Type B pancreatic cell (in vitro differentiated cells): ENCODE measurements at regions not wholly inside any gene's neighbourhood (a gene's known extent, or its start where the extent isn't known, plus 50 kb on each side); places are given as distances from the start of the nearest gene placed in this dataset.

Experiments used
- DNase-seq: peaks from one replicate; pipeline ENCODE4 v3.0.0; 2021; ENCODE audit warnings: mixed read lengths; ENCODE audit not compliant: unreplicated experiment; ENCODE audit errors: extremely low spot score
- H3K27ac Mint-ChIP-seq: 2 replicates; pipeline ENCODE4 v1.8.0; 2021; ENCODE audit warnings: mild to moderate bottlenecking, mixed read lengths
- H3K27me3 Mint-ChIP-seq: 2 replicates; pipeline ENCODE4 v1.8.0; 2021; ENCODE audit warnings: mixed read lengths
- H3K36me3 Mint-ChIP-seq: 2 replicates; pipeline ENCODE4 v1.8.0; 2021; ENCODE audit warnings: mixed read lengths
- H3K4me1 Mint-ChIP-seq: one replicate; pipeline ENCODE4 v1.8.0; 2021; ENCODE audit warnings: mixed read lengths; ENCODE audit not compliant: unreplicated experiment
- H3K4me3 Mint-ChIP-seq: 2 replicates; pipeline ENCODE4 v1.8.0; 2021; ENCODE audit warnings: mild to moderate bottlenecking, mixed read lengths
- H3K9me3 Mint-ChIP-seq: 2 replicates; pipeline ENCODE4 v1.8.0; 2021; ENCODE audit warnings: mixed read lengths
- CTCF ChIP-seq: fragments of 200-600 bp; sonication (generic); conservative IDR thresholded peaks from 2 replicates; pipeline ENCODE4 v1.5.0; 2021; ENCODE audit warnings: antibody characterized with exemption, mild to moderate bottlenecking

GRCh38 chr20:60727425-60727824 lies 524.6 kb upstream of the CDH4 start:
- Mint-ChIP-seq H3K36me3 (no peaks in the 10 kb centered on the region), H3K27ac (no peak overlapping the region), H3K9me3 (no peaks in the 10 kb centered on the region), H3K4me1 (no peaks in the 10 kb centered on the region), H3K4me3 (no peak overlapping the region), H3K27me3 (peaks cover 6% of the 10 kb centered on the region)
- no peak for DNase-seq
- no peak for TF ChIP-seq CTCF

GRCh38 chr20:60728705-60729104 lies 523.4 kb upstream of the CDH4 start:
- Mint-ChIP-seq H3K4me3 (no peak overlapping the region), H3K27me3 (peaks cover 6% of the 10 kb centered on the region), H3K4me1 (no peaks in the 10 kb centered on the region), H3K36me3 (no peaks in the 10 kb centered on the region), H3K9me3 (no peaks in the 10 kb centered on the region), H3K27ac (no peak overlapping the region)
- no peak for TF ChIP-seq CTCF
- DNase-seq = no peak

GRCh38 chr20:60729135-60729900 lies 522.7 kb upstream of the CDH4 start:
- H3K9me3 Mint-ChIP-seq = no peaks in the 10 kb centered on the region
- TF ChIP-seq CTCF = no peak
- no peaks in the 10 kb centered on the region for H3K36me3 Mint-ChIP-seq
- H3K4me3 Mint-ChIP-seq = no peak overlapping the region
- H3K4me1 Mint-ChIP-seq = no peaks in the 10 kb centered on the region
- no peak overlapping the region for H3K27ac Mint-ChIP-seq
- H3K27me3 Mint-ChIP-seq = peaks cover 6% of the 10 kb centered on the region
- DNase-seq = no peak

GRCh38 chr20:60732322-60732721 lies 519.7 kb upstream of the CDH4 start:
- H3K9me3 Mint-ChIP-seq = no peaks in the 10 kb centered on the region

GRCh38 chr20:60748086-60748485 lies 504.0 kb upstream of the CDH4 start:
- Mint-ChIP-seq H3K27me3 (peaks cover 20% of the 10 kb centered on the region), H3K27ac (no peak overlapping the region), H3K9me3 (no peaks in the 10 kb centered on the region), H3K4me3 (no peak overlapping the region), H3K4me1 (peaks cover 5% of the 10 kb centered on the region), H3K36me3 (no peaks in the 10 kb centered on the region)
- DNase-seq = no peak
- no peak for TF ChIP-seq CTCF

More at GRCh38 chr20:60732322-60732721, 519.7 kb upstream of the CDH4 start:
- Mint-ChIP-seq H3K4me1 (no peaks in the 10 kb centered on the region), H3K36me3 (no peaks in the 10 kb centered on the region), H3K27me3 (peaks cover 4% of the 10 kb centered on the region), H3K27ac (no peak overlapping the region), H3K4me3 (no peak overlapping the region)
- DNase-seq = no peak
- no peak for TF ChIP-seq CTCF
